SH-SY5Y (cell line): ENCODE measurements at regions not wholly inside any gene's neighbourhood (a gene's known extent, or its start where the extent isn't known, plus 50 kb on each side); places are given as distances from the start of the nearest gene placed in this dataset.

Experiments
- GATA2 ChIP-seq: IDR thresholded peaks from 2 replicates; pipeline ENCODE4 v1.6.1; 2011; ENCODE audit warnings: mild to moderate bottlenecking, low read depth, low read length
- GATA3 ChIP-seq: IDR thresholded peaks from 2 replicates; pipeline ENCODE4 v1.6.1; 2011; ENCODE audit warnings: low read depth, mild to moderate bottlenecking, low read length, moderate library complexity

DNA sequence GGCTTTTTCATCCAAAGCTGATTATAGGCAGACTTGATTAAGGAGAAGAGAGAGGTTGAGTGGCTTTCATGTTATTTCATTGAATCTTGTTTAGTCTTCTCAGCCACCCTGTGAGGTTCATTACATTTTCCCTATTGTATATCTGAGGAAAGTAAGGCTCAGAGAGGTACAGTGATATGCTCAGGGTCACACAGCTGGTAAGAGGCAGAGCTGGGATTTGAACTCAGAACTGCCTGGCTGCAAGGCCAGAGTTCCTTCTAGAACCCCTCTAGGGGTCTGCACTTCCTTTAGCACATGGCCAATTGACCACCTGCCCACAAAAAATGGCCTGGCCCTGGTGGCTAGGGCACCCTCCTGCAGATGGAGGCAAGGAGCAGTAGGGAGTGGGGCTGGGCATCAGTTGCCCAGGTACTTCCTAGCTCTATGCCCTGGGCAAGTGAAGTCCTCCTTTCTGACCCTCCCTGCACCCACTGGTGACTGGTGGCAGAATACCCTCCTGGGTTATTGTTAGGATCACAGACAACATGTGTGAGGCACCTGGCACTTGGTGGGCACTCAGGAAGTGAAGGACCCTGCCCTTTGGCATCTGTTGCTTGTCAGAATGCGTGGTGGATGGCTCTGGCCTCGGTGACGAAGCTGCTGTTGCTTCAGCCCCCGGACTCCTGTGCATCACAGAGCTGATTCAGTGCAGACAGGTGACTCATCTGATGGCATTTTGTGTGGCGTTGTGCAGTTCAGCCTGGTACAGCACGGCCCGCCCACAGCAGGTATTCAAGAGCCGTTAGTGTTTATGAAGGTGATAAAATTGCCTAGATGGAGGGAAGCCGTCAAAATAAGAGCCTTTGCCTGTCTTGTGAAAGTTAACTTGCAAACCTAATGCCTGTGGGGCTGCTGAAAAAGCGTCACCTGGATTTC lies 115.8 kb downstream of the SLC25A47 start:
- TF ChIP-seq GATA3: no peak
- TF ChIP-seq GATA2: no peak
